SK-N-SH treated with all-trans-retinoic acid at 6 μM for 48 hours (cell line): ENCODE measurements at regions not wholly inside any gene's neighbourhood (a gene's known extent, or its start where the extent isn't known, plus 50 kb on each side); places are given as distances from the start of the nearest gene placed in this dataset.

Experiments used
- ATAC-seq: fragments of 200-7000 bp; cut with Tn5 transposase; 3 replicates; pipeline ENCODE4 v1.9.1; 2020; ENCODE audit warnings: mild to moderate bottlenecking, moderate library complexity
- ARNTL ChIP-seq: fragments of 450-650 bp; formaldehyde crosslinking; IDR thresholded peaks from 2 replicates; pipeline ENCODE4 v1.5.0; 2020; ENCODE audit warnings: low read depth, mild to moderate bottlenecking, moderate library complexity, borderline replicate concordance
- BACH2 ChIP-seq: fragments of 250-450 bp; sonication (Bioruptor Pico); IDR thresholded peaks from 2 replicates; pipeline ENCODE4 v1.9.0; 2021; ENCODE audit warnings: mild to moderate bottlenecking, borderline replicate concordance
- CREB5 ChIP-seq: fragments of 250-450 bp; sonication (Bioruptor Pico); IDR thresholded peaks from 2 replicates; pipeline ENCODE4 v1.5.1; 2020; ENCODE audit warnings: low read depth, mild to moderate bottlenecking, moderate library complexity
- CSDC2 ChIP-seq: fragments of 250-450 bp; sonication (Bioruptor Pico); IDR thresholded peaks from 2 replicates; pipeline ENCODE4 v1.5.0; 2020; ENCODE audit warnings: mild to moderate bottlenecking, moderate library complexity
- CSRNP3 ChIP-seq: fragments of 250-450 bp; sonication (Bioruptor Pico); IDR thresholded peaks from 2 replicates; pipeline ENCODE4 v1.5.1; 2021; ENCODE audit warnings: mild to moderate bottlenecking, moderate library complexity
- ESRRG ChIP-seq: fragments of 250-450 bp; sonication (Bioruptor Pico); IDR thresholded peaks from 2 replicates; pipeline ENCODE4 v1.6.1; 2021; ENCODE audit warnings: mild to moderate bottlenecking
- GLIS3 ChIP-seq: fragments of 250-450 bp; sonication (Bioruptor Pico); IDR thresholded peaks from 2 replicates; pipeline ENCODE4 v1.5.0; 2020; ENCODE audit warnings: mild to moderate bottlenecking, moderate library complexity
- ISL1 ChIP-seq: fragments of 250-450 bp; sonication (Bioruptor Pico); IDR thresholded peaks from 2 replicates; pipeline ENCODE4 v2.1.2; 2022; ENCODE audit warnings: mild to moderate bottlenecking, moderate library complexity
- OSR1 ChIP-seq: fragments of 250-450 bp; sonication (Bioruptor Pico); IDR thresholded peaks from 2 replicates; pipeline ENCODE4 v1.8.0; 2022; ENCODE audit warnings: moderate library complexity, mild to moderate bottlenecking, inconsistent platforms
- PATZ1 ChIP-seq: fragments of 250-450 bp; sonication (Bioruptor Pico); IDR thresholded peaks from 2 replicates; pipeline ENCODE4 v1.8.0; 2020; ENCODE audit warnings: mild to moderate bottlenecking, moderate library complexity, borderline replicate concordance
- POU6F1 ChIP-seq: fragments of 250-450 bp; sonication (Bioruptor Pico); IDR thresholded peaks from 2 replicates; pipeline ENCODE4 v1.8.0; 2021; ENCODE audit warnings: low read depth, mild to moderate bottlenecking, moderate library complexity, borderline replicate concordance
- PPARA ChIP-seq: fragments of 250-450 bp; sonication (Bioruptor Pico); IDR thresholded peaks from 2 replicates; pipeline ENCODE4 v1.5.0; 2020; ENCODE audit warnings: mild to moderate bottlenecking, borderline replicate concordance
- RARB ChIP-seq: fragments of 250-450 bp; sonication (Bioruptor Pico); IDR thresholded peaks from 2 replicates; pipeline ENCODE4 v1.8.0; 2021; ENCODE audit warnings: mild to moderate bottlenecking, moderate library complexity
- SNAI2 ChIP-seq: fragments of 250-450 bp; sonication (Bioruptor Pico); IDR thresholded peaks from 2 replicates; pipeline ENCODE4 v1.5.0; 2020; ENCODE audit warnings: mild to moderate bottlenecking, moderate library complexity
- TCF4 ChIP-seq: fragments of 250-450 bp; sonication (Bioruptor Pico); IDR thresholded peaks from 2 replicates; pipeline ENCODE4 v1.8.0; 2021; ENCODE audit warnings: mild to moderate bottlenecking, moderate library complexity, borderline replicate concordance
- TOX ChIP-seq: fragments of 250-450 bp; sonication (Bioruptor Pico); IDR thresholded peaks from 2 replicates; pipeline ENCODE4 v1.8.0; 2021; ENCODE audit warnings: mild to moderate bottlenecking, moderate library complexity, borderline replicate concordance
- ZC3H10 ChIP-seq: fragments of 250-450 bp; sonication (Bioruptor Pico); IDR thresholded peaks from 2 replicates; pipeline ENCODE4 v1.5.1; 2021; ENCODE audit warnings: mild to moderate bottlenecking, moderate library complexity
- ZFP30 ChIP-seq: fragments of 450-650 bp; formaldehyde crosslinking; IDR thresholded peaks from 2 replicates; pipeline ENCODE4 v1.5.0; 2022; ENCODE audit warnings: mild to moderate bottlenecking, moderate library complexity
- ZNF565 ChIP-seq: fragments of 450-650 bp; formaldehyde crosslinking; conservative IDR thresholded peaks from 2 replicates; pipeline ENCODE4 v1.5.0; 2020; ENCODE audit warnings: low read depth, mild to moderate bottlenecking, moderate library complexity
- ZNF70 ChIP-seq: fragments of 450-650 bp; formaldehyde crosslinking; IDR thresholded peaks from 2 replicates; pipeline ENCODE4 v1.5.0; 2020; ENCODE audit warnings: mild to moderate bottlenecking, moderate library complexity
- ZNF8 ChIP-seq: fragments of 450-650 bp; formaldehyde crosslinking; IDR thresholded peaks from 2 replicates; pipeline ENCODE4 v1.5.0; 2020; ENCODE audit warnings: mild to moderate bottlenecking, moderate library complexity

GRCh38 chr6:140012150-140012549 is 637.7 kb upstream of the CITED2 start (continued):
- TF ChIP-seq CREB5 (CRISPR knock-in tag) (no peak), TCF4 (no peak), PATZ1 (CRISPR knock-in tag) (no peak), ZNF8 (CRISPR knock-in tag) (no peak), ISL1 (CRISPR knock-in tag) (no peak)

- TF ChIP-seq BACH2 (CRISPR knock-in tag) (no peak), CSDC2 (CRISPR knock-in tag) (no peak), GLIS3 (CRISPR knock-in tag) (no peak), ZNF565 (CRISPR knock-in tag) (no peak), OSR1 (CRISPR knock-in tag) (no peak), TCF4 (no peak), ZNF8 (CRISPR knock-in tag) (no peak), CSRNP3 (CRISPR knock-in tag) (no peak), RARB (CRISPR knock-in tag) (no peak), PPARA (CRISPR knock-in tag) (no peak), ARNTL (CRISPR knock-in tag) (no peak), TOX (CRISPR knock-in tag) (no peak), PATZ1 (CRISPR knock-in tag) (no peak), SNAI2 (CRISPR knock-in tag) (no peak), ZFP30 (no peak), ZNF70 (CRISPR knock-in tag) (no peak)
- no peak for ATAC-seq
Observed at GRCh38 chr6:140011537-140011936, 637.1 kb upstream of the CITED2 start.

GRCh38 chr6:140009286-140009685 is 634.8 kb upstream of the CITED2 start:
- ATAC-seq: no peak
- TF ChIP-seq ZNF70 (CRISPR knock-in tag) (no peak), TOX (CRISPR knock-in tag) (no peak), ZNF8 (CRISPR knock-in tag) (no peak), ZFP30 (no peak), BACH2 (CRISPR knock-in tag) (no peak), ARNTL (CRISPR knock-in tag) (no peak), GLIS3 (CRISPR knock-in tag) (no peak), ESRRG (CRISPR knock-in tag) (no peak), TCF4 (no peak), POU6F1 (CRISPR knock-in tag) (no peak), SNAI2 (CRISPR knock-in tag) (no peak), ZC3H10 (no peak), CSDC2 (CRISPR knock-in tag) (no peak), PATZ1 (CRISPR knock-in tag) (no peak), ZNF565 (CRISPR knock-in tag) (no peak), RARB (CRISPR knock-in tag) (no peak), OSR1 (CRISPR knock-in tag) (no peak), ISL1 (CRISPR knock-in tag) (no peak), PPARA (CRISPR knock-in tag) (no peak), CSRNP3 (CRISPR knock-in tag) (no peak)
- TF ChIP-seq, all 23 proteins: peak for 0
